Adipocyte (in vitro differentiated cells): ENCODE measurements at regions not wholly inside any gene's neighbourhood (a gene's known extent, or its start where the extent isn't known, plus 50 kb on each side); places are given as distances from the start of the nearest gene placed in this dataset.
"Not testable (repeated sequence)": the region's sequence is repeated elsewhere in the genome, so short reads cannot be mapped to it uniquely, and the experiment has no call there.

ENCODE experiments used
- DNase-seq: peaks from one replicate; pipeline ENCODE4 v3.0.0-alpha.2; 2015; ENCODE audit warnings: low read depth
- H3K27me3 ChIP-seq: replicated peaks from 2 replicates; pipeline ENCODE4 v1.7.0; 2013; ENCODE audit warnings: mild to moderate bottlenecking, low read length, moderate library complexity; ENCODE audit not compliant: control insufficient read depth, insufficient read depth
- H3K36me3 ChIP-seq: 2 replicates; pipeline ENCODE4 v1.7.0; 2013; ENCODE audit warnings: low read length, mild to moderate bottlenecking, moderate library complexity; ENCODE audit not compliant: control insufficient read depth, insufficient read depth, severe bottlenecking
- H3K4me1 ChIP-seq: 2 replicates; pipeline ENCODE4 v1.7.0; 2013; ENCODE audit warnings: mild to moderate bottlenecking, low read length, moderate library complexity; ENCODE audit not compliant: control insufficient read depth, insufficient read depth
- H3K4me3 ChIP-seq: 2 replicates; pipeline ENCODE4 v1.7.0; 2013; ENCODE audit warnings: mild to moderate bottlenecking, low read length, moderate library complexity
- H3K9ac ChIP-seq: 2 replicates; pipeline ENCODE4 v1.7.0; 2013; ENCODE audit warnings: mild to moderate bottlenecking, low read length, moderate library complexity
- H3K9me3 ChIP-seq: 2 replicates; pipeline ENCODE4 v1.7.0; 2013; ENCODE audit warnings: mild to moderate bottlenecking, low read length, moderate library complexity; ENCODE audit not compliant: control insufficient read depth

- H3K27me3 ChIP-seq: no peaks in the 10 kb centered on the region
- no peak for DNase-seq
- peaks cover 6% of the 10 kb centered on the region for H3K4me1 ChIP-seq
- no peaks in the 10 kb centered on the region for H3K36me3 ChIP-seq
- no peaks in the 10 kb centered on the region for H3K9me3 ChIP-seq
- H3K9ac ChIP-seq: no peak overlapping the region
- no peak overlapping the region for H3K4me3 ChIP-seq
Observed at GRCh38 chr4:67332627-67333026, 212.7 kb downstream of the CENPC start.

- no peaks in the 10 kb centered on the region for H3K36me3 ChIP-seq
- H3K9me3 ChIP-seq: no peaks in the 10 kb centered on the region
- H3K4me1 ChIP-seq: no peaks in the 10 kb centered on the region
- no peak overlapping the region for H3K9ac ChIP-seq
- no peak for DNase-seq
- no peaks in the 10 kb centered on the region for H3K27me3 ChIP-seq
- H3K4me3 ChIP-seq: no peak overlapping the region
Observed at GRCh38 chr4:67328393-67328792, 216.9 kb downstream of the CENPC start.

GRCh38 chr4:67328018-67328278 is 217.4 kb downstream of the CENPC start:
- no peak overlapping the region for H3K4me3 ChIP-seq
- no peaks in the 10 kb centered on the region for H3K9me3 ChIP-seq
- H3K36me3 ChIP-seq: no peaks in the 10 kb centered on the region
- H3K4me1 ChIP-seq: no peaks in the 10 kb centered on the region
- no peaks in the 10 kb centered on the region for H3K27me3 ChIP-seq
- DNase-seq: no peak
- no peak overlapping the region for H3K9ac ChIP-seq

GRCh38 chr4:67327245-67328017 is 217.9 kb downstream of the CENPC start:
- H3K4me3 ChIP-seq: no peak overlapping the region
- H3K9me3 ChIP-seq: no peaks in the 10 kb centered on the region
- H3K36me3 ChIP-seq: no peaks in the 10 kb centered on the region
- no peaks in the 10 kb centered on the region for H3K27me3 ChIP-seq
- no peak overlapping the region for H3K9ac ChIP-seq
- H3K4me1 ChIP-seq: no peaks in the 10 kb centered on the region
- DNase-seq: peak; percentile 91

DNA sequence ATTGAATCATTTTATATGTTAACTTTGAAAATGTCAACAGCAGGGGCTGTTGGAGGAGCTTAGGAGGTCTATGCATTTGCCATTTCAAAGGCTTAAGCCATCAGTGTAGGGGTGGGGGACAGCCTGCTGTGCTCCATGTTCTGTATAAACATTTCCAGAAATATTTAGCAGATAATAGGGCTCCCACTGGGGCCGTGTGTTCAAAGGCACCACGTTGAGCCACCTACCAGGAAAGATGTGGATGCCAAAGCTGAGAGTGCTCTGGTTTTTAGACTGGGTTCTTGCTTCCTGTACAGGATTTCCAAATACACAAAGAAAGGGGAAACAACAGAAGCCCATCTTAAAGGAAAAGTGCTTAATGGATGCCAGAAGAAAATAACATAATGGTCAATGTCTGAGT is 219.5 kb downstream of the CENPC start:
- no peak overlapping the region for H3K9ac ChIP-seq
- no peaks in the 10 kb centered on the region for H3K4me1 ChIP-seq
- no peak overlapping the region for H3K4me3 ChIP-seq
- no peak for DNase-seq
- H3K27me3 ChIP-seq: no peaks in the 10 kb centered on the region
- H3K36me3 ChIP-seq: no peaks in the 10 kb centered on the region
- no peaks in the 10 kb centered on the region for H3K9me3 ChIP-seq

DNA sequence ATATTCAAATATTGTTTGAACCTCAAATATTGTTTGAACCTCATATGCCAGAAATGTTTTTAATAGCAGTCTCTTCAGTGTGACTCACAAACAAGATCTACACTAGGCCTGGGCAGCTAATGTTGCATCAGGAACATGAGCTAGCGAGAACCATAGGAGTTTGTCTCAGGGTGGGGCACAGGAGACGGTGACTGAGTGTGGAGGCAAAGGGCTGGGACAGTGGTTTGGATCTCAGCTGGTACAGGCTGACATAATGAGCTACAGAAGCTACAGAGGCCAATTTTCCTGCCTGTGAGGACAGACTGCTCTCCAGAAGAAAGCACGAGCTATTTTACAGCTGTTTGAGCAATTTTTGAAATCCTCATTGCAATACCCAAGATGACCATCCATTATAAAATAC is 224.7 kb downstream of the CENPC start:
- Histone ChIP-seq H3K9ac (no peak overlapping the region), H3K9me3 (no peaks in the 10 kb centered on the region), H3K27me3 (no peaks in the 10 kb centered on the region), H3K4me3 (no peak overlapping the region), H3K4me1 (no peaks in the 10 kb centered on the region), H3K36me3 (no peaks in the 10 kb centered on the region)
- DNase-seq: peak; percentile 25

DNA sequence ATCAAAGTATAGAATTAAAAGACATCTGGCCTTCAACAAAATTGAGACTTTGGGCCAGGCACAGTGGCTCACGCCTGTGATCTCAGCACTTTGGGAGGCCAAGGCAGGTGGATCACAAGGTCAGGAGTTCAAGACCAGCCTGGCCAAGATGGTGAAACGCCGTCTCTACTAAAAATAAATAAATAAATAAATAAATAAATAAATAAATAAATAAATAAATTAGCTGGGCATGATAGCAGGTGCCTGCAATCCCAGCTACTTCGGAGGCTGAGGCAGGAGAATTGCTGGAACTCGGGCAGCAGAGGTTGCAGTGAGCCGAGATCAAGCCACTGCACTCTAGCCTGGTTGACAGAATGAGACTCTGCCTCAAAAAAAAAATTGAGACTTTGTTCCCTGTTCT is 225.7 kb downstream of the CENPC start:
- H3K27me3 ChIP-seq, H3K9ac ChIP-seq, DNase-seq, H3K36me3 ChIP-seq, H3K4me1 ChIP-seq, H3K9me3 ChIP-seq, H3K4me3 ChIP-seq: not testable (repeated sequence)

GRCh38 chr4:67300497-67301185 is 244.7 kb downstream of the CENPC start:
- H3K9ac ChIP-seq, H3K27me3 ChIP-seq, H3K36me3 ChIP-seq, H3K4me3 ChIP-seq, H3K9me3 ChIP-seq, H3K4me1 ChIP-seq, DNase-seq: not testable (repeated sequence)

GRCh38 chr4:67292636-67293035 is 252.7 kb downstream of the CENPC start:
- Histone ChIP-seq H3K36me3 (no peaks in the 10 kb centered on the region), H3K9me3 (no peaks in the 10 kb centered on the region), H3K4me3 (no peak overlapping the region), H3K9ac (no peak overlapping the region), H3K4me1 (no peaks in the 10 kb centered on the region), H3K27me3 (no peaks in the 10 kb centered on the region)
- DNase-seq: no peak

- no peak for DNase-seq
- Histone ChIP-seq H3K9me3 (no peaks in the 10 kb centered on the region), H3K27me3 (no peaks in the 10 kb centered on the region), H3K4me3 (no peak overlapping the region), H3K36me3 (no peaks in the 10 kb centered on the region), H3K4me1 (no peaks in the 10 kb centered on the region), H3K9ac (no peak overlapping the region)
Observed at GRCh38 chr4:67292045-67292444, 253.3 kb downstream of the CENPC start.

DNA sequence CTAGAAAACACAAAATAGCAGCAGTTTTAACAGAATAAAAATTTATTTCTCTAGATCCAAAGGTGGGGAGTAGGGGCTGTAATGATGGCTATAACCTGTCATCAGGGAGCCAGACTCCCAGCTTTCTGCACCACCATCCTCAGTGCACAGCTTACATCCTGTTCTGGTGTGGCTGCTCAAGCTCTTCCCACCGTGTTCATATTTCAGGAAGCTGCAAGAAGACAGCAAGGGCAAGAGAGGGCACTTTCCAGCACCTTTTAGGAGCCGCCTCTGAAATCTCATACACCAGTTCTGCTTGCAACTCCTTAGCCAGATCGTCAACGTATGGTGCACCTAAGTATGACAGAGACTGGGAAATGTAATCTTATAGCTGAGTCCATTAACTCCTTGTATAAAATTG is 253.7 kb downstream of the CENPC start:
- H3K9me3 ChIP-seq: no peaks in the 10 kb centered on the region
- no peaks in the 10 kb centered on the region for H3K36me3 ChIP-seq
- H3K4me1 ChIP-seq: no peaks in the 10 kb centered on the region
- DNase-seq: no peak
- no peak overlapping the region for H3K9ac ChIP-seq
- no peaks in the 10 kb centered on the region for H3K27me3 ChIP-seq
- no peak overlapping the region for H3K4me3 ChIP-seq

GRCh38 chr4:67288964-67289363 is 256.3 kb downstream of the CENPC start:
- Histone ChIP-seq H3K36me3 (no peaks in the 10 kb centered on the region), H3K4me3 (no peak overlapping the region), H3K9me3 (no peaks in the 10 kb centered on the region), H3K4me1 (no peaks in the 10 kb centered on the region), H3K27me3 (no peaks in the 10 kb centered on the region), H3K9ac (no peak overlapping the region)
- peak; percentile 50 for DNase-seq
